ENCODE measurements at regions not wholly inside any gene's neighbourhood (a gene's known extent, or its start where the extent isn't known, plus 50 kb on each side); places are given as distances from the start of the nearest gene placed in this dataset.

DNA sequence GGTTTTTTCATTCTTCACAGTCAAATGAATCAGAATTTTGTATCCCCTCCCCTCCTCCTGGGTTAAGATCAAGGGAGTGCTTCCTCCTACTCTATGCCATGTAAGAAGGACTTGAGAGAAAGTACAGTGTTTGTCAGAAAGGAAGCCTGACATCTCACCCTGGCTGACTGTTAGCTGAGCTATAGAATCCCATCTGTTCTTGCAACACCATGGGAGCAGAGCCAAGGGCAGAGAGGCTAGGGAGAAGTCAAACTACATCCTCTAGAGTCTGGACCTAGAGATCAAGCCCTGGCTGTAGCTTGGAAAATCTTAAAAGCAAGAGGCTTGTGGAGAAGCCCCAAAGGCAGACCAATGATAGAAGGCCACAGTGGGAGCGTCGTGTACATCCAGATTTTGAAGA is 145.9 kb downstream of the OLFM4 start (continued):
- TF ChIP-seq TCF12 (IDR thresholded peaks at IDR 0.05; ENCODE audit: low read depth, low read length) (no peak), SAP30 (IDR thresholded peaks at IDR 0.05; ENCODE audit: insufficient read depth, insufficient replicate concordance, low read length) (no peak), EZH2 (IDR thresholded peaks at IDR 0.05; ENCODE audit: low read depth, low read length, severe bottlenecking) (no peak)
